Tibial nerve (tissue), 4 donors: ENCODE measurements at regions not wholly inside any gene's neighbourhood (a gene's known extent, or its start where the extent isn't known, plus 50 kb on each side); places are given as distances from the start of the nearest gene placed in this dataset.

Experiments
- EP300 ChIP-seq, 2 donors: sonication (generic); formaldehyde crosslinking; IDR thresholded peaks; one replicate each; pipeline ENCODE4 v1.6.1; 2017; ENCODE audit warnings: antibody characterized with exemption in 2 of 2, mild to moderate bottlenecking in 1 of 2
- TF ChIP-seq, protein P1 (sequence below), 5 experiments: fragments of 200-600 bp in 3 of 5; fragments of 450-650 bp in 2 of 5; sonication (generic) in 3 of 5; IDR thresholded peaks; one replicate each; pipeline ENCODE4 v1.5.1; 2016 to 2019; ENCODE audit warnings: antibody characterized with exemption in 5 of 5, mild to moderate bottlenecking in 3 of 5, moderate library complexity in 2 of 5

DNA sequence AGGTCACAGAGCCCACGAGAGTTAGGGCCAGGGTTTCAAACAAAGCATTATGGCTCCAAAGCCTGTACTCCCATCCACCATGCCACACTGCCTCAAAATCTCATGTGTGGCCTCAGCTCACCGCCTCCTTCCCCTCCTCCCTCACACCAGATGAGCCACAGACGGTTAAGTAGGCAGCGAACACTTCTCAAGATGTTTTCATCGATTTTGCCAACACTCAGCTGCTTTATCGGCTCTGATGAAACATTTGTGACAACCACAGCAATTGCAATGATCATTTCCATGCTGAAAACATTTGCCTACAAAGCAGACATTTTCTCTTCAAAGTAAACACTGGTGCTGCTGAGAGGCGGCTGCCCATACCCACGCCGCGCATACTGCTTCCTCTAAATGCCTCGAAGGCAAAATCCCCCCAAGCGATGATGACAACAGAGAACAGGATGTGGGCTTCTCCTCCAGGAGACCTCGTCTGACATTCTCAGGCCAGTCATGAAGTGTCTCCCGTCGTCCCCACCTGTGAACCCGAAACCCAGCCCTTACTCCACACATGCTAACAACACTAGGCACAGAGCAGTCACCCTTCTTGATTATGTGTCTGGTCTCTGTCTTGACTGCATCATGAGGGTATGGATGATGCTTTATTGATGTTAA, 599.2 kb downstream of the SOX6 start:
- TF ChIP-seq, protein P1, sequence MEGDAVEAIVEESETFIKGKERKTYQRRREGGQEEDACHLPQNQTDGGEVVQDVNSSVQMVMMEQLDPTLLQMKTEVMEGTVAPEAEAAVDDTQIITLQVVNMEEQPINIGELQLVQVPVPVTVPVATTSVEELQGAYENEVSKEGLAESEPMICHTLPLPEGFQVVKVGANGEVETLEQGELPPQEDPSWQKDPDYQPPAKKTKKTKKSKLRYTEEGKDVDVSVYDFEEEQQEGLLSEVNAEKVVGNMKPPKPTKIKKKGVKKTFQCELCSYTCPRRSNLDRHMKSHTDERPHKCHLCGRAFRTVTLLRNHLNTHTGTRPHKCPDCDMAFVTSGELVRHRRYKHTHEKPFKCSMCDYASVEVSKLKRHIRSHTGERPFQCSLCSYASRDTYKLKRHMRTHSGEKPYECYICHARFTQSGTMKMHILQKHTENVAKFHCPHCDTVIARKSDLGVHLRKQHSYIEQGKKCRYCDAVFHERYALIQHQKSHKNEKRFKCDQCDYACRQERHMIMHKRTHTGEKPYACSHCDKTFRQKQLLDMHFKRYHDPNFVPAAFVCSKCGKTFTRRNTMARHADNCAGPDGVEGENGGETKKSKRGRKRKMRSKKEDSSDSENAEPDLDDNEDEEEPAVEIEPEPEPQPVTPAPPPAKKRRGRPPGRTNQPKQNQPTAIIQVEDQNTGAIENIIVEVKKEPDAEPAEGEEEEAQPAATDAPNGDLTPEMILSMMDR (IDR thresholded peaks at IDR 0.05), result no peak
- no peak for TF ChIP-seq EP300 (IDR thresholded peaks at IDR 0.05)
